ENCODE measurements at regions not wholly inside any gene's neighbourhood (a gene's known extent, or its start where the extent isn't known, plus 50 kb on each side); places are given as distances from the start of the nearest gene placed in this dataset.

GRCh38 chr16:8146256-8147012, 443.9 kb downstream of the TMEM114 start:
- Mint-ChIP-seq H3K27me3 (ENCODE audit: low read depth, poor library complexity) (peaks cover 15% of the 10 kb centered on the region), H3K9me3 (peaks cover under 1% of the 10 kb centered on the region), H3K27ac (no peak overlapping the region), H3K36me3 (ENCODE audit: low read depth) (no peaks in the 10 kb centered on the region), H3K4me1 (peaks cover 12% of the 10 kb centered on the region), H3K4me3 (no peak overlapping the region)
- no peak for DNase-seq
- no peak for TF ChIP-seq CTCF (IDR thresholded peaks at IDR 0.05)

GRCh38 chr16:8138666-8139065, 451.6 kb downstream of the TMEM114 start:
- Mint-ChIP-seq H3K4me3 (no peak overlapping the region), H3K27me3 (ENCODE audit: low read depth, poor library complexity) (peaks cover 4% of the 10 kb centered on the region), H3K9me3 (no peaks in the 10 kb centered on the region), H3K27ac (no peak overlapping the region), H3K36me3 (ENCODE audit: low read depth) (no peaks in the 10 kb centered on the region), H3K4me1 (no peaks in the 10 kb centered on the region)
- DNase-seq, result no peak
- TF ChIP-seq CTCF (IDR thresholded peaks at IDR 0.05), result no peak

- peaks cover 4% of the 10 kb centered on the region for H3K27me3 Mint-ChIP-seq (ENCODE audit: low read depth, poor library complexity)
- H3K4me1 Mint-ChIP-seq, result no peaks in the 10 kb centered on the region
- H3K27ac Mint-ChIP-seq, result no peak overlapping the region
- no peak for DNase-seq
- no peaks in the 10 kb centered on the region for H3K9me3 Mint-ChIP-seq
- no peak overlapping the region for H3K4me3 Mint-ChIP-seq
- no peak for TF ChIP-seq CTCF (IDR thresholded peaks at IDR 0.05)
- no peaks in the 10 kb centered on the region for H3K36me3 Mint-ChIP-seq (ENCODE audit: low read depth)
These were observed 452.7 kb downstream of the TMEM114 start for GRCh38 chr16:8137606-8138005.

- Mint-ChIP-seq H3K36me3 (ENCODE audit: low read depth) (no peaks in the 10 kb centered on the region), H3K9me3 (peaks cover 10% of the 10 kb centered on the region), H3K4me3 (no peak overlapping the region), H3K27ac (no peak overlapping the region), H3K27me3 (ENCODE audit: low read depth, poor library complexity) (peaks cover 7% of the 10 kb centered on the region), H3K4me1 (peaks cover 27% of the 10 kb centered on the region)
- TF ChIP-seq CTCF (IDR thresholded peaks at IDR 0.05), result no peak
- no peak for DNase-seq
These were observed 460.1 kb downstream of the TMEM114 start for GRCh38 chr16:8130197-8130596.

GRCh38 chr16:8127070-8127469, 463.2 kb downstream of the TMEM114 start:
- DNase-seq, result no peak
- Mint-ChIP-seq H3K27me3 (ENCODE audit: low read depth, poor library complexity) (peaks cover 10% of the 10 kb centered on the region), H3K4me3 (no peak overlapping the region), H3K27ac (peak overlapping the region; percentile 83), H3K36me3 (ENCODE audit: low read depth) (no peaks in the 10 kb centered on the region), H3K9me3 (peaks cover 10% of the 10 kb centered on the region), H3K4me1 (peaks cover 27% of the 10 kb centered on the region)
- no peak for TF ChIP-seq CTCF (IDR thresholded peaks at IDR 0.05)

- no peak overlapping the region for H3K4me3 Mint-ChIP-seq
- no peak for TF ChIP-seq CTCF (IDR thresholded peaks at IDR 0.05)
- peaks cover 10% of the 10 kb centered on the region for H3K27me3 Mint-ChIP-seq (ENCODE audit: low read depth, poor library complexity)
- peaks cover 10% of the 10 kb centered on the region for H3K9me3 Mint-ChIP-seq
- peak overlapping the region; percentile 83 for H3K27ac Mint-ChIP-seq
- H3K4me1 Mint-ChIP-seq, result peaks cover 27% of the 10 kb centered on the region
- H3K36me3 Mint-ChIP-seq (ENCODE audit: low read depth), result no peaks in the 10 kb centered on the region
- DNase-seq, result no peak
These were observed 464.0 kb downstream of the TMEM114 start for GRCh38 chr16:8126313-8126712.

Data from nephron progenitor cell (in vitro differentiated cells).